ENCODE measurements at regions not wholly inside any gene's neighbourhood (a gene's known extent, or its start where the extent isn't known, plus 50 kb on each side); places are given as distances from the start of the nearest gene placed in this dataset.

GRCh38 chr1:22311461-22311860, 140.2 kb upstream of the ZBTB40 start:
- DNase-seq (ENCODE audit: low read depth, low spot score) (no peak), FAIRE-seq (no peak)
- POLR2A ChIA-PET, result no interaction called here
- no peaks in the 10 kb centered on the region for H3K4me1 ChIP-seq (ENCODE audit: control insufficient read depth, extremely low read depth, insufficient read depth, low read length)
- no peak overlapping the region for H3K9ac ChIP-seq (replicated peaks; ENCODE audit: extremely low read depth, insufficient read depth, low read length)
- H3K9me1 ChIP-seq (replicated peaks; ENCODE audit: control insufficient read depth, extremely low read depth, insufficient read depth, low read length), result no peaks in the 10 kb centered on the region
- no peak overlapping the region for H3K27ac ChIP-seq (ENCODE audit: insufficient read depth, low read depth, low read length)
- CTCF ChIA-PET, result no interaction called here
- dilution Hi-C loops (cut with MboI; ENCODE audit: extremely low pct_ligation_motif_present, low sequenced_read_pairs), result no loop called here
- BruUV-seq (replicated peaks), result no TSS peak
- intact Hi-C loops (cut with micrococcal nuclease), result no loop called here
- TF ChIP-seq MYC (IDR thresholded peaks at IDR 0.05; ENCODE audit: low read depth, low read length) (no peak), JUN (IDR thresholded peaks at IDR 0.05; ENCODE audit: borderline replicate concordance, insufficient read depth, insufficient read length, low read depth) (no peak), GATA2 (IDR thresholded peaks at IDR 0.05; ENCODE audit: insufficient read depth, insufficient read length, low read depth, low read length) (no peak), MAX (IDR thresholded peaks at IDR 0.05; ENCODE audit: insufficient read depth, insufficient read length) (no peak), EZH2 (IDR thresholded peaks at IDR 0.05; ENCODE audit: borderline replicate concordance, low read depth, low read length, severe bottlenecking) (no peak), POLR2AphosphoS5 (IDR thresholded peaks at IDR 0.05; ENCODE audit: insufficient read depth, low read depth, low read length) (no peak), POLR2A (IDR thresholded peaks at IDR 0.05; ENCODE audit: low read depth, low read length) (no peak), FOS (IDR thresholded peaks at IDR 0.05; ENCODE audit: borderline replicate concordance, insufficient read depth, low read length) (no peak), CTCF (IDR thresholded peaks at IDR 0.05; ENCODE audit: extremely low read depth in 1 of 2, insufficient read depth in 1 of 2, low read depth in 1 of 2, low read length in 2 of 2) (no peak)
- H3K9me3 ChIP-seq (replicated peaks; ENCODE audit: control insufficient read depth, insufficient read depth, low read length), result no peaks in the 10 kb centered on the region
- no peak overlapping the region for H3K4me3 ChIP-seq (replicated peaks in 1 of 3; ENCODE audit: insufficient read depth in 1 of 3, low read depth in 1 of 3, low read length in 3 of 3)
- H3K36me3 ChIP-seq (ENCODE audit: control insufficient read depth in 2 of 2, extremely low read depth in 1 of 2, insufficient read depth in 2 of 2, low read length in 2 of 2), result no peaks in the 10 kb centered on the region
- no peaks in the 10 kb centered on the region for H3K79me2 ChIP-seq (ENCODE audit: control insufficient read depth, insufficient read depth, low read length)
- no peaks in the 10 kb centered on the region for H4K20me1 ChIP-seq (replicated peaks; ENCODE audit: control insufficient read depth, extremely low read depth, insufficient read depth, low read length)
- no peak overlapping the region for H3K4me2 ChIP-seq (ENCODE audit: insufficient read depth, low read length)
- peaks cover 16 to 18% of the 10 kb centered on the region in 2 experiments for H3K27me3 ChIP-seq (ENCODE audit: control insufficient read depth in 2 of 2, insufficient read depth in 2 of 2, low read length in 2 of 2)
- no peak overlapping the region for H2AFZ ChIP-seq (ENCODE audit: low read depth, low read length)

Data from endothelial cell of umbilical vein (primary cell).